ENCODE measurements at regions not wholly inside any gene's neighbourhood (a gene's known extent, or its start where the extent isn't known, plus 50 kb on each side); places are given as distances from the start of the nearest gene placed in this dataset.

GRCh38 chr2:204050681-204051080 is 114.1 kb downstream of the ICOS start:
- no peak for DNase-seq

DNA sequence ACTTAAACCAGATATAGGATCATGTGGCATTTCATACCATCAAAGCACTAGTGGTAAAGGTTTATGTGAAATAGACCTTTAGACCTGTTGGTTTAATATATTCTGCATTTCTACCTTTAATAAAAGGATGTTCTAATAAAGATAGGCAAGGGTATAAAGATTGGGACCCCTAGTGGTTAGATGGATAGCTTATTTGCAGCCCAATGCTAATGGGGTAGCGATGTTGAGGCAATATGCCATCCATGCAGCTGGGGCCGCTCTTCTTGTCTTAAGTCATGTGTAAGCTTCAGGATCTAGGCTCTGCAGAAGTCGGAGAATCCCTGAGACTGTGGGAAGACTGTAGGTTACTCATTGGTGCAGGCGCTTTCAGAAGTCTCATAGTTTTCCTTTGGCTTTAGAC is 114.9 kb downstream of the ICOS start:
- DNase-seq, result no peak

- DNase-seq, result no peak
These were observed 115.5 kb downstream of the ICOS start for GRCh38 chr2:204051984-204052556.

GRCh38 chr2:204059016-204059415 is 122.5 kb downstream of the ICOS start:
- no peak for DNase-seq

DNA sequence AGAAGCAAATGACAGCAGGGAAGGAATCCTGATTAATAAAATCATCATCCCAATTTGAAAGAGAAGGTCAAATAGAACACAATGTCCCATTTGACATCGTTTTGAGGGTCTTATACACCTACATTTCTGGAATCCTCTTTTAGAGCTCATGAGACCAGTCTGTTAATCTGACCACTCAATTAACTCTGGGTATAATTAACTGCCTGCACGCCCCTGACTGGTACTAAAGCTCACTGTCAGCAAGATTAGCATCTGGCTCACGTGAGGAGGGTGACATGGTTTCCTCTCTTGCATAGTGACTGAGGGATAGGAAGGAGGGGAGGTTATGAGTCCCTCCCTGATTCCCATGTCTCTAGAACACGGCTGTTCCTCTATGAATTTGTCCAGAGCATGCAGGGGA is 124.3 kb downstream of the ICOS start:
- no peak for DNase-seq

GRCh38 chr2:204061241-204061640 is 124.7 kb downstream of the ICOS start:
- DNase-seq, result no peak

- no peak for DNase-seq
These were observed 127.6 kb downstream of the ICOS start for GRCh38 chr2:204064119-204064518.

GRCh38 chr2:204065566-204065965 is 129.0 kb downstream of the ICOS start:
- no peak for DNase-seq

- no peak for DNase-seq
These were observed 129.5 kb downstream of the ICOS start for GRCh38 chr2:204066051-204066450.

- DNase-seq, result no peak
These were observed 133.2 kb downstream of the ICOS start for GRCh38 chr2:204069804-204070203.

DNA sequence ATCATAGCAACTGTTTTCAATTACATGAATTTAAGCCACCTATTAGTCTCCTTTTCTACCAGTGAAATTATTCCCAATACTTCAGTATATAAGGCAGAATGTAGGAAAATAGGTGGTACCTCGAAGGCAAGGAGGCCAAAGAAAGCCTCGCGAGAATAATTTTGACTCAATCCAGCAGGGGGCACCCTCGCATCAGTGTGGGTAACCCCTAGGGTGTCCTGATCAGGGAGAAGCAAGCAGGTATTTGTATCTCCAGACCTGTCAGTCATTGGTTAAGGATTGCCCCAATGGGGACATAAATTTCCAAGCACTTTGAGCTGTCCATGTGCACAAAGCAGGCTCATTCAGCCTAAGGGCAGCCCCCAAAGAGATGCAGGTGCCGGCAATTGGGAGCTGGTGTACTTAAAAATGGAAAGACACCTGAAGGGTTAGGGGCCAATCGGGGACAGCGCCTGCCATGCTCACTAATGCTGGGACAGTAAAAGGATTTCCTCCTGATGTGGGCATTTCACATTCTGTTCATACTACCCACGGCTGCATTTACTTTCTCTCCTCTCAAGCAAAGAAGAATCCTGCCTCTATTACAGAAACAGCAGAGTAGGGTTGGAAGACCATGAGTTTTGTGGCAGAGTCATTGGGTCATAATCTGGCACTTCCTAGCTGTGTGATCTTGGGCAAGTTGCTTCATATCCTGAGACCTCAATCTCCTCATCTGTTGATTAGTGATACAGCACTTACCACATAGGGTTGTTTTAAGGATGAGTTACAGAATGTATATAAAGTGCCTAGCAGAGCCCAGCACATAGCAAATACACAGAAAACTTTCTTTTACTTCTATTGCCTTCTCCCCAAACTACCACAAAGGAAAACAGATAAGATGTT is 136.1 kb downstream of the ICOS start:
- peak; percentile 77 for DNase-seq

GRCh38 chr2:204074456-204074855 is 137.9 kb downstream of the ICOS start:
- DNase-seq, result no peak

DNA sequence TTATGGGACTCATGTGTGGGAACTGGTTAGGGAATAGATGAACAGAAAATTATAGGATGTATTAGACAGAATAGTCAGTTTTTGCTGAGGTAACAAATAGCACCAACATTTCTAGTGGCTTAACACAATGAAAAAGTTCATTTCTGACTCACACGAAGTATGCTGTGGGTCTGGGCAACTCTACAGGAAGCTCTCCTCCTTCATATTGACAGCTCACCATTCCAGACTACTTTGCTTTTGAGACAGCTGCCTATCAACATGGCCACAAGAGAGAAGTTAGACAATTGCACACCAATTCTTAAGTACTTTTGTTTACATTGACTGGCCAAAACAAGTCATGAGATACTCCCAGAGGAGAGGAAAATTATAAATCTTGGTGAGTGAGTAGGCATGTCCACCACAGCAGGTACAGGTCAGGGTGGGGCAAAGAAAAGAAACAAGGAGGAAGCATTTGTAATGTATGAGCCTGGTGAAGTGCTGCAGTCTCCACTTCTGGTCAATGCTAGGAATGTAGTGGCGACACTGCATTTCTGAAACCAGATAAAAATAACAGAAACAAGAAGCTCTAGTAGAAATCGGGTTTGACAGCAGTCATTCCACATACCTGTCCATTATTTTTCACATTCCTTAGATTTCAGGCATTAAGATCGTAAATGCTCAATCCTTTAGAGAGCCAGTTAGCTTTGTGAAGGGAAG is 141.6 kb downstream of the ICOS start:
- no peak for DNase-seq

DNA sequence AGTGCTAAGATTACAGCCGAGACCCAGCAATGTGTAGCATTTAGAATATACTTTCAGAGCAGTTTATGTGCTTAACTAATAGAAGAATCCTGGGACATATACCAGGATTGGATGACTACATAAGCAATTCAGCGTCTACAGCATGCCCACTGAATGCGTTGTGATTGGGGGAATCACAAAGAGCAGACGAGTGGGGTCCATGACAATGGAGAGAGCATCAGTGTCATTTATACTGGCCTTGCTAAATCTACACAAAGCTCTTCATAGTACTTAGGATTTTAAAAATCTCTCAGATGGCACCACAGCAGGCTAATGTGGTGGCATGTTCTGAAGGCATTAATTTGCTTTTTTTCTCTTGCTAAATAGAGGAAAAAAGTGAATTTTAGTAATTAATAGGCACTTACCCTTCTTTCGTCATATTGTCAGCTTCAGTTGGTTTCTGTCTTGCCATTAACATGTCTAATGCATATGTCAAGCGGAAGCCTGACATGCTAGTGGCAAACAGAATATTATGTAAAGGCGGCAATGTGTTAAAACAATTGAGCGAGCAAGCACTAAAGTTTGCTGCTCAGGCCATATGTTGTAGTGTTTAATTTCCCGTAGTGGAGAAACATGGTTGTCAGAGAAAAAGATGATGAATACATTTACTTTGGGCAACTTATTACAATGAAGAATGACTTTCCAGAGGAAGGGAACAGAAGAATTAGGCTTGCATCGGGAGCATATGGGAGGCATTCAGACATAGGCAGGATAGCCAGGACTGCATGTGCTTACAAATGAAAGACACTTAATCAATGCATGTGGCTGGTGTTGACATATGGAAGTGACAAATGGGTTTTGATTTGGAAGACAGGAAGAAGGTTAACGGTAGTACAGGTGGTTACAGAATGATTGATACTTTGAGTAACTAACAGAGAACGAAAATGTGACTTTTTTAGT is 145.2 kb downstream of the ICOS start:
- no peak for DNase-seq

GRCh38 chr2:204086167-204086566 is 149.6 kb downstream of the ICOS start:
- DNase-seq, result no peak

- DNase-seq, result no peak
These were observed 152.5 kb downstream of the ICOS start for GRCh38 chr2:204089105-204089504.

DNA sequence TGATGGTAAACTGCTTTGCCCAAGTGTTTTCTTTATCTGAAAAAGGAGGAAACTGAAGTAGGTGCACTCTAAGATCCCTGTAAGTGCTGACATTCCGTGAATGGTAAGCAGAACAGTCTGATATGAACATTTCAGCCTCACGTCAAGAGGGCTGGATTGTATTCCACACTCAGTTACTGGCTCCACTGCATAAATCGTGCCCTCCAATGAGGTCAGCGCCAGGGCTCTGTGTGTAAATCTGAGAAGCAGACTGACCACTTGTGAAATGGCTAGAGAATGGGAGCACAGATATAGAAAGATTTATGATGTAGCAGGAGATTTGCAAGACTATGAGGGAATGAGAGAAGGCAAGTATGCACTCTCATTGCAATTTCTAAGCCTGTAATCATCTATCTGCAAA is 153.0 kb downstream of the ICOS start:
- no peak for DNase-seq

- DNase-seq, result no peak
These were observed 153.5 kb downstream of the ICOS start for GRCh38 chr2:204090021-204090420.

DNA sequence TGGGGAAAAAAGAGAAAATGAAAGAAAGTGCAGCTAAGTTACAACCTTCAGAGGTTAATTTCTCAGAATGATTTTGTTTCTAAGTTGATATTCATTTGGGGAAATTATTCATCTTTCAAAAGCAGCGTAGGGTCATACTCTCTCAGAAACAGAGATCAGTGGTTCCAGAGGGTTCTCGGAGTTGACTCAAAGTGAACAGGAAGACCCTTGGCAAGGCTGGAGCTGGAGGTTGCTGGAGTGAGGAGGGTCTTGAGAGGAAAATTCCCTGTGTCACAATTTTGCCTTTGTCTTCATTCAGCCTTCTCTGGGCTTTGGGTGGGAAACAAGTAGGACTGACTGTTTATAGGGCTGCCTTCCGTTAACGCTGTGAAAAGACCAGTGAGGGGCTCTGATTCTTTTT is 168.2 kb downstream of the ICOS start:
- peak; percentile 75 for DNase-seq

DNA sequence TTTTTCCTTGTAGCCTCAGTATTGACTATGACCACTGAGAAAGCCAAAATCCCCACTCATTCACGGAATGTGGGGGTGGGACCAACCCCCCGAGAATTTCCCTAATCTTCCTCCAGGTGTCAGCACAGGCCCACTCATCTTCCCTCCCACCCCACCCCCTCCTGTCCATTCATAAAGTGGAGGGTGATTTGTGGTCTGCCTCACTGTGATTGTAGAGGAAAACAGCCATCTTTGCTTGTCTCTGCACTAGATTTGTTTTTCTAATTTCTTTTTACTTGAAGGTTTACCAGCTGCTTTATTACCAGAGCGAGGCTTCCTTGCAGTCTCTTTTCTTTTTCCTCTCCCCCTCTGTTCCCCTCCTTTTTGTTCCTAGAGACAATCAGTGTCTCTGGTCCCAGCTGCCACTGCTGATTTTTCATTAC is 171.8 kb downstream of the ICOS start:
- DNase-seq, result peak; percentile 79

- DNase-seq, result peak; percentile 85
These were observed 172.3 kb downstream of the ICOS start for GRCh38 chr2:204108781-204109295.

DNA sequence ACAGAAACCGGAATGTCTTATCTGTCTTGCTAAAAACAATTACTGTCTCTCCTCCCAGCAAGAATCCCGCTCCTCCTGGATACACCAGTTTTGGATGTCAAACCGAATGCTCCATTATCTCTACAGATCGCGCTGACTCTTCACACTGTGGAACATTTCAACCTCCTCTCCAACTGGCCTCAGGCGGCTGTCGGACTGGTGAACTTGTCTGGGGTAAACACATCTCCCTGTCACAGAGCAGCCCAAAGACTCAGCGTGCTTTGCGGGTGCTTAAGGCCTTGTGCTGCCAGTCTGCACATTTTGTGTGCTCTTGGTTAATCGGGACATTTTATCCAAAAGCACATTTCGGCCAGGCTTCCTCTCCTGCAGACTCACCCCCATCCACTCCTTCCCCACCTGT is 173.1 kb downstream of the ICOS start:
- DNase-seq, result peak; percentile 41

DNA sequence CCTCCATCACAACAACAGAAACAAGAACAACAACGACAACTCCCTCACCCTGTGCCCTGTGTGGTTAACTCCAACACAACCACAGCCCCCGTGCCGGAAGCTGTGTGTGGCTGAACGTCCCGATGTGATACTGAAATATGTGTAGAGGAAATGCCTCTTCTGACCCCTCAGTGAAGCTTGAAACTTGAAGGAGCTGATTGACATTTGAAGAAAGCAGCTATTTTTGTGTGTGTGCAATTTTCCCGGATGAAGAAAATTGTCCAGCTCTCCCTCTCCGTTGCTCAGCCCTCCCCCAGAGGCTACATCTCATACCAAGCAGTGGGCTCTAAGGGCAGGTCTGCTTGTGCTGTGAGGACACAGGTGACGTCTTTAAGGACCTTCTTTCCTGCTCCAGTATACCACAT is 173.8 kb downstream of the ICOS start:
- peak; percentile 93 for DNase-seq
